DND-41 (cell line): ENCODE measurements at regions not wholly inside any gene's neighbourhood (a gene's known extent, or its start where the extent isn't known, plus 50 kb on each side); places are given as distances from the start of the nearest gene placed in this dataset.

Experiments
- ATAC-seq: fragments of 200-7000 bp; cut with Tn5 transposase; 3 replicates; pipeline ENCODE4 v1.9.1; 2021; ENCODE audit warnings: low read depth; ENCODE audit not compliant: insufficient read depth
- DNase-seq: peaks from one replicate; pipeline ENCODE4 v3.0.0-alpha.2; 2020
- H2AFZ ChIP-seq: 2 replicates; pipeline ENCODE4 v1.6.0; 2012; ENCODE audit warnings: low read depth, low read length
- H3K27ac ChIP-seq: 2 replicates; pipeline ENCODE4 v1.5.1; 2012; ENCODE audit warnings: low read length, inconsistent platforms
- H3K27me3 ChIP-seq: fragments of 200-600 bp; sonication (generic); 2 replicates; pipeline ENCODE4 v1.6.0; 2012; ENCODE audit warnings: low read length, mild to moderate bottlenecking, inconsistent platforms; ENCODE audit not compliant: insufficient read depth, poor library complexity
- H3K36me3 ChIP-seq: 2 replicates; pipeline ENCODE4 v1.5.1; 2012; ENCODE audit warnings: low read length, inconsistent platforms; ENCODE audit not compliant: insufficient read depth
- H3K4me1 ChIP-seq: 2 replicates; pipeline ENCODE4 v1.5.1; 2012; ENCODE audit warnings: mild to moderate bottlenecking, low read length; ENCODE audit not compliant: insufficient read depth
- H3K4me2 ChIP-seq: 2 replicates; pipeline ENCODE4 v1.6.0; 2012; ENCODE audit warnings: mild to moderate bottlenecking, moderate library complexity, low read length, inconsistent platforms; ENCODE audit not compliant: insufficient read depth
- H3K4me3 ChIP-seq, 2 experiments: fragments of 200-600 bp in 1 of 2; shearing (Covaris generic) in 1 of 2; 2 replicates each; pipeline ENCODE4 v1.5.1; 2012 to 2016; ENCODE audit warnings: inconsistent platforms in 2 of 2, low read length in 2 of 2, mild to moderate bottlenecking in 2 of 2, low read depth in 1 of 2, moderate library complexity in 1 of 2
- H3K79me2 ChIP-seq: 2 replicates; pipeline ENCODE4 v1.6.0; 2012; ENCODE audit warnings: low read length, inconsistent platforms; ENCODE audit not compliant: insufficient read depth
- H3K9ac ChIP-seq: 2 replicates; pipeline ENCODE4 v1.6.0; 2012; ENCODE audit warnings: low read depth, mild to moderate bottlenecking, inconsistent platforms, low read length, moderate library complexity
- H3K9me3 ChIP-seq: 2 replicates; pipeline ENCODE4 v1.5.1; 2012; ENCODE audit warnings: low read length, moderate library complexity, mild to moderate bottlenecking, inconsistent platforms; ENCODE audit not compliant: insufficient read depth, severe bottlenecking
- H4K20me1 ChIP-seq: 2 replicates; pipeline ENCODE4 v1.6.0; 2012; ENCODE audit warnings: low read length; ENCODE audit not compliant: insufficient read depth
- CTCF ChIP-seq: IDR thresholded peaks from 2 replicates; pipeline ENCODE4 v1.5.1; 2012; ENCODE audit warnings: borderline replicate concordance, low read length, moderate library complexity, mild to moderate bottlenecking; ENCODE audit not compliant: poor library complexity, severe bottlenecking; ENCODE audit errors: extremely low read depth
- EZH2 ChIP-seq: IDR thresholded peaks from 3 replicates; pipeline ENCODE4 v1.6.1; 2012; ENCODE audit warnings: borderline replicate concordance, low read depth, mild to moderate bottlenecking, moderate library complexity, low read length, inconsistent platforms; ENCODE audit not compliant: severe bottlenecking

GRCh38 chr22:49021926-49022815 is 805.5 kb downstream of the BRD1 start:
- Histone ChIP-seq H2AFZ (no peak overlapping the region), H3K4me3 (no peak overlapping the region), H4K20me1 (peaks cover 4% of the 10 kb centered on the region; the same call in 1 of the 2 replicates), H3K79me2 (no peaks in the 10 kb centered on the region), H3K4me2 (no peak overlapping the region), H3K36me3 (no peaks in the 10 kb centered on the region), H3K4me1 (no peaks in the 10 kb centered on the region), H3K27ac (no peak overlapping the region), H3K27me3 (peaks cover 6% of the 10 kb centered on the region), H3K9ac (no peak overlapping the region), H3K9me3 (no peaks in the 10 kb centered on the region)
- no peak for DNase-seq
- TF ChIP-seq CTCF (no peak), EZH2 (no peak)
- no peak for ATAC-seq

GRCh38 chr22:49021131-49021925 is 806.3 kb downstream of the BRD1 start:
- Histone ChIP-seq H3K36me3 (no peaks in the 10 kb centered on the region), H2AFZ (no peak overlapping the region), H3K27me3 (peaks cover 6% of the 10 kb centered on the region), H4K20me1 (peaks cover 4% of the 10 kb centered on the region; the same call in 1 of the 2 replicates), H3K9me3 (no peaks in the 10 kb centered on the region), H3K4me3 (no peak overlapping the region), H3K79me2 (no peaks in the 10 kb centered on the region), H3K4me1 (no peaks in the 10 kb centered on the region), H3K9ac (no peak overlapping the region), H3K4me2 (no peak overlapping the region), H3K27ac (no peak overlapping the region)
- TF ChIP-seq EZH2 = no peak
- no peak for TF ChIP-seq CTCF
- DNase-seq (no peak), ATAC-seq (no peak)

GRCh38 chr22:49019737-49020713 is 807.6 kb downstream of the BRD1 start:
- Histone ChIP-seq H3K79me2 (no peaks in the 10 kb centered on the region), H3K4me1 (no peaks in the 10 kb centered on the region), H3K27ac (no peak overlapping the region), H3K27me3 (peaks cover 6% of the 10 kb centered on the region), H4K20me1 (peaks cover 4% of the 10 kb centered on the region; the same call in 1 of the 2 replicates), H3K9ac (no peak overlapping the region), H3K36me3 (no peaks in the 10 kb centered on the region), H3K4me2 (no peak overlapping the region), H2AFZ (no peak overlapping the region), H3K9me3 (no peaks in the 10 kb centered on the region), H3K4me3 (no peak overlapping the region)
- ATAC-seq = no peak
- DNase-seq = no peak
- no peak for TF ChIP-seq EZH2
- no peak for TF ChIP-seq CTCF
